ENCODE measurements at regions not wholly inside any gene's neighbourhood (a gene's known extent, or its start where the extent isn't known, plus 50 kb on each side); places are given as distances from the start of the nearest gene placed in this dataset.
"Not testable (repeated sequence)": the region's sequence is repeated elsewhere in the genome, so short reads cannot be mapped to it uniquely, and the experiment has no call there.

DNA sequence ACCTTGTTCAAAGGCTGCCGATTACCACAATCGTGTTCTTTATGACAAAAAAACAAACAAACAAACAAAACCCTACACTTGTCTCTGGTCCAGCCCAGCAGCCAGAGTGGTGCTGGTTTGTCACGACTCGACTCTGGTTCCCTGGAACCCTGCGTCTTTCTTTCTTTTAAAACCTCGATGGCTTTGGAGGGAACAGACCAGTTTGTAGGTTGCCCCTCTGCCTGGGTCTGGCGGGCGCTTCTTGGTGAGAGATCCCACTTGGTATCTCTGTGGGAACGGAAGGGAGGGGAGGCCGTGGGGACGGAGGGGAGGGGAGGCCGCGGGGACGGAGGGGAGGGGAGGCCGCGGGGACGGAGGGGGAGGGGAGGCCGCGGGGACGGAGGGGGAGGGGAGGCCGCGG lies 176.2 kb upstream of the ZNF469 start:
- H3K4me3 ChIP-seq; ATAC-seq; H3K4me1 ChIP-seq; DNase-seq; H3K27ac ChIP-seq; H3K9me3 ChIP-seq; H3K27me3 ChIP-seq; intact Hi-C loops (cut with DNase I); H3K36me3 ChIP-seq: not testable (repeated sequence)
- WGBS, 4 donors = 84 to 96% (median 92%) methylated on average over 8 to 14 of the region's 22 CpGs

DNA sequence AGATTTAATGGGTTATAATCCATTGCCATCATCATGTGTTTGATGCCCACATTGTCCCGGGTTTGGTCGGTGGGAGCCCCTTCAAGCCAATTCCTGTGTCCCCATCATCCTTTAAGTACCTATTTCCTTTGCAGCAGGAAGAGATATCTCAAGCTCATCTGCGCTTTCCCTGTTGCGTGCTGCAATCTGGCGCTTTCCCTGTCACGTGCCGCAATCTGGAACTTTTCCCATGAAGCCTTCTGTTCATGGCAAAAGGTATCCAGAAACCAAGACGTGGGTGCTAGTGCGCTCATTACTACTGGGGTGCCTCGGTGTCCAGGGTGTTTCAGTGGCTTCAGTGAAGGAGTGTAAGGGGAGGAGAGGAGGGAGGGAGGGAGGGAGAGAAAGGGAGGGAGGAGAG lies 174.6 kb upstream of the ZNF469 start:
- Histone ChIP-seq H3K9me3 (peaks cover 0 to 8% (median 4%) of the 10 kb centered on the region in 12 donors), H3K27me3 (no peaks in the 10 kb centered on the region), H3K4me3 (no peak overlapping the region), H3K36me3 (no peaks in the 10 kb centered on the region), H3K27ac (no peak overlapping the region), H3K4me1 (no peaks in the 10 kb centered on the region)
- TF ChIP-seq POLR2A (IDR thresholded peaks at IDR 0.05) = no peak
- TF ChIP-seq, protein P1, sequence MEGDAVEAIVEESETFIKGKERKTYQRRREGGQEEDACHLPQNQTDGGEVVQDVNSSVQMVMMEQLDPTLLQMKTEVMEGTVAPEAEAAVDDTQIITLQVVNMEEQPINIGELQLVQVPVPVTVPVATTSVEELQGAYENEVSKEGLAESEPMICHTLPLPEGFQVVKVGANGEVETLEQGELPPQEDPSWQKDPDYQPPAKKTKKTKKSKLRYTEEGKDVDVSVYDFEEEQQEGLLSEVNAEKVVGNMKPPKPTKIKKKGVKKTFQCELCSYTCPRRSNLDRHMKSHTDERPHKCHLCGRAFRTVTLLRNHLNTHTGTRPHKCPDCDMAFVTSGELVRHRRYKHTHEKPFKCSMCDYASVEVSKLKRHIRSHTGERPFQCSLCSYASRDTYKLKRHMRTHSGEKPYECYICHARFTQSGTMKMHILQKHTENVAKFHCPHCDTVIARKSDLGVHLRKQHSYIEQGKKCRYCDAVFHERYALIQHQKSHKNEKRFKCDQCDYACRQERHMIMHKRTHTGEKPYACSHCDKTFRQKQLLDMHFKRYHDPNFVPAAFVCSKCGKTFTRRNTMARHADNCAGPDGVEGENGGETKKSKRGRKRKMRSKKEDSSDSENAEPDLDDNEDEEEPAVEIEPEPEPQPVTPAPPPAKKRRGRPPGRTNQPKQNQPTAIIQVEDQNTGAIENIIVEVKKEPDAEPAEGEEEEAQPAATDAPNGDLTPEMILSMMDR (IDR thresholded peaks at IDR 0.05) = no peak
- DNase-seq = no peak
- intact Hi-C loops (cut with DNase I) = no loop called here
- WGBS, 4 donors = 66 to 89% (median 75%) methylated on average over 10 of the region's 10 CpGs
- no peak for ATAC-seq

DNA sequence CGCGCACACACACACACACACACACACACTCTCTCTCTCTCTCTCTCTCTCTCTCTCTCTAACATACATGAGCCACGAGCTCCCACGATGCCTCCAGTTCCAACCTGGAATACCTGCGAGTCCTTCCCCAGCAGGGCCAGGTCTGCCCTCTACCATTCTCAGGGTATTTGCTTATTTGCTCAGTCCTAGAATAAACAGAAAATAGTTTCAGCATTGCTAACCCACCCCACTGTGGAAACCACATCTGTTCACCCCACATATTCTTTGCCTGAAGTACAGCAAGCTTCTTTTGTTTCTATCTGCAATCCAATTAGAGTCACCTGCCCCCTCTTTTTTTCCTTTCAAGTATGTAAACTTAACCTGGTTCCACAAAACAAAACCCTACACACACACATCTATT lies 174.0 kb upstream of the ZNF469 start:
- H3K4me3 ChIP-seq; H3K36me3 ChIP-seq; DNase-seq; H3K9me3 ChIP-seq; intact Hi-C loops (cut with DNase I); ATAC-seq; H3K27me3 ChIP-seq; H3K27ac ChIP-seq; H3K4me1 ChIP-seq: not testable (repeated sequence)
- WGBS, 4 donors = 0 to 63% (median 57%) methylated on average over 2 to 5 of the region's 5 CpGs

DNA sequence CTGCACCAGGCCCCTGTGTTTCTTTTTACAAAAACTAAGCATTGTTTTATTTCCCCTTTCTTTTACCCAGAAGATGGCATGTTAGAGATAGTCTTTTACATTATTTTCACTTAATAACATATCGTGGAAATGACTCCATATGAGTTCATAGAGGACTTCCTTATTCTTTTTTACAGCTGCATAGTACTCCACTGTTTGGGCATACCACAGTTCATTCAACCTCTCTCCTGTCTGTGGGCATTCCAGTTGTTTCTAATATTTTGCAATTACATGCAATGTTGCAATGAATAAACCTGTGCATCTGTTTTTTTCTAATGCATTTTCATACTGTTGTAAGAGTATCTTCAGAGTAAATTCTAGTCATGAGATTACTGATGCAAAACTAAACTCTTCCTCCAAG lies 173.2 kb upstream of the ZNF469 start:
- H3K9me3 ChIP-seq; H3K4me1 ChIP-seq; intact Hi-C loops (cut with DNase I); DNase-seq; H3K27me3 ChIP-seq; H3K36me3 ChIP-seq; ATAC-seq; H3K4me3 ChIP-seq; H3K27ac ChIP-seq: not testable (repeated sequence)
- 73 to 85% (median 83%) methylated on average over 1 of the region's 1 CpG for WGBS, 4 donors

DNA sequence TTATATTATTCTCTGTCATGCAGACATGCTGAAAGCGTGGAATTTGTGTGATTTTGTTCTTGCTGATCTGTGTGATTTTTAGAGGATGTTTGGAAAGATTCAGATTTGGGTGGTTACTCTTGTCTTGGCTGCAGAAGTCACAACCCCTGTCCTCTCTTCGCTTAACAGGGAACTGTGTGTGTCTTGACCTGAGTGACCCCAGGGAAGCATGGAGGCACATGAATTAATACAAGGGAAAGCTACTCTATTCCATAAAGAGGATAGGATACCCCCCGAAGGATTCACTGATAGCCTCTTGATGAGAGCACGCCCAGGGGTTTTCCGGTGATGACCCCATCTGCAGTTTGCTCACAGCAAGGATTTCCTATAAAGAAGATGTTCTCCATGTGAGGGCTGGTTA lies 168.8 kb upstream of the ZNF469 start:
- H3K4me1 ChIP-seq; H3K27me3 ChIP-seq; ATAC-seq; H3K27ac ChIP-seq; intact Hi-C loops (cut with DNase I); H3K4me3 ChIP-seq; DNase-seq; H3K36me3 ChIP-seq: not testable (repeated sequence)
- 72 to 82% (median 80%) methylated on average over 3 to 4 of the region's 5 CpGs for WGBS, 4 donors
- H3K9me3 ChIP-seq = peaks cover 0 to 20% (median 5%) of the 10 kb centered on the region in 12 donors

DNA sequence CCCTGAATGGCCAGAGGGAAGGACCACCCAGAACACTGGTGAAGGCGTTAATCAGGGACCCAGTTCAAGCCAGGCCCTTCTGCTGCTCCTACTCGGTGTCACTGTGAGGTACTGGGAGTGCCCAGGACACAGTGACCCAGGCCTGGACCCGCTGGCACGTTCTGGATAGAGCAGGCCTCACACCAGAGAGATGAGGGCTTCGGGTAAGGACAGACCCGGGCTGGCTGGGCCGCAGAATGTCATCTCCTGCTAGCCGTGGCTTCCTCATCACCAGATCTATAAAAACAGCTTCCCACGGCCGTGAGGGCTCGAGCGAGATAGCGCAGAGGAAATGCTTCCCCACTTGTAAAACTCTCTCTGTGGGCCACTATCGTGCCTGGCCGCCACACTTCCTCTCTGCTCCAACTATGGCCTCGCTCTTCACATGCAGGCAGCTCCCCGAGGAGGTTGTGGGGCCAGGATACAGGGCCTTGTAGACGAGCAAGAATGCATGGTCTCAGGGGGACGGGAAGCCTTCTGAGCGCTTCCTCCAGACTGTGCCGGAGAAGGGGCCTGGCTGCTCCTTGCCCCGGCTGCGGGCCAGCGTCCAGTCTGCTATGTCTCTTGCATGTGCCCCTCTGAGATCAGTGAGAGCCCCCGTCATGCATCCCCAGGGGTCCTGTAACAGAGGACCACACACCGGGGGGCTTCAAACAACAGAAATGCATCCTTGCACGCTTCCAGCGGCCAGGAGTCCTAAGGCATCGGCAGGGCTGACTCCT lies 161.6 kb upstream of the ZNF469 start:
- intact Hi-C loops (cut with DNase I); H3K4me1 ChIP-seq; H3K36me3 ChIP-seq; H3K27me3 ChIP-seq; H3K4me3 ChIP-seq: not testable (repeated sequence)
- peaks cover 0 to 11% (median 0%) of the 10 kb centered on the region in 12 donors for H3K9me3 ChIP-seq
- H3K27ac ChIP-seq = peak overlapping the region in 7 of 12 donors; percentile 27 to 65 (median 44)
- ATAC-seq (peak; percentile 48 to 86 (median 66)), DNase-seq (peak in 3 of 5 donors; percentile 46 to 66 (median 49))
- WGBS, 4 donors = 47 to 51% (median 51%) methylated on average over 16 to 29 of the region's 29 CpGs

DNA sequence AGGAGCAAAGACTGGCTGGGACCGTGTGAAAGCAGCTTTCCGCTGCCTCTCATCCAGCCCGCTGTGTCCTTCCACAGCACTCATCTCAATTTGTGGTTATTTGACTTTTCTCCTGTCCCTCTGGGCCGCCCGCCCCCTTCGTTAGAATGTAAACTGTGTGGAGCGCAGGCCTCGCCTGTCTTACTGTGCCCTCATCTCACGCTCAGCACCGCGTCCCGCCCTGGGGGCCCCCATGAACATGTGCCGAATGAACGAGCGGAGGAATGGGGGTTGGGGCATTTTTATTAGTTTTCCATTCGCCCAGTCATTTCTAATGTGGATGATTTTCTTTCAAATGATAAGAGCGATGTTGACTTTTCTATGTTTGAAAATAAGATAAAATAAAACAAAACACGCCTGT lies 159.1 kb upstream of the ZNF469 start:
- H3K4me3 ChIP-seq; H3K4me1 ChIP-seq; H3K27me3 ChIP-seq; H3K36me3 ChIP-seq; ATAC-seq; H3K9me3 ChIP-seq; H3K27ac ChIP-seq; DNase-seq; intact Hi-C loops (cut with DNase I): not testable (repeated sequence)
- WGBS, 4 donors = 80 to 93% (median 88%) methylated on average over 17 to 18 of the region's 18 CpGs

DNA sequence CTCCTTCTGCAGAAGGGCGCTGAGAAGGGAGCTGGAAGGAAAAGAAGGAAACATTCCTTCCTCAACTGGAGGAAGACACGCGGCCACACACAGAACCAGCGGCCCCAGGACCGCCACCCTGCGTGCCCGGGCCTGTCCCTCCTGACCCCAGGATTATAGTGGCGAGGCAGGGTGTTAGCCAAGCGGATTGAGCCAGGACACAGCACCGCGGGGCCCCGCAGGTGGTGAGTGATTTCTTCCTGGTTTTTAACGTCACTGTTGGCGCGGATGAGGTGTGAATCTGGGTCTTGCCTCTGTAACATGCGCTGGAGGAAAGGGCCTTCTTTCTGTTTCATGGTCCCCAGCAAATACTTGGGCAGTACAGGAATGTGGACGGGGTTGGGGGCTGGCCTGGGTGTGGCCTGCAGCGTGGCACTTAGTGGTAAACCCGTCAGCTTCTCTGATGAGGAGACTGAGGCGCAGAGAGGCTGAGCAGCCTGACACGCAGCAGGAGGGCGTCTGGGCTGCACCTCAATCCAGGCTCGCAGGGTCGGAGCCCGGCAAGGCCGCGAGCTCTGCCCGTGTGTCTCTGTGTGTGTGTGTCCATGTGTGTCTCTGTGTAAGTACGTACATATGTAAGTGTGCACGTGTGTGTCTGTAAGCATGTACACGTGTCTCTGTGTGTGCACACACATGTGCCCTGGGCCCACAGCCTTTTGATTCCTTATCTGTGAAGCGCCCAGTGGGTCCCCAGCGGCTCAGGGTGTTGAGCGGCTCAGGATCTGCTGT lies 158.4 kb upstream of the ZNF469 start:
- H3K9me3 ChIP-seq; DNase-seq; H3K4me1 ChIP-seq; H3K27ac ChIP-seq; H3K27me3 ChIP-seq; H3K4me3 ChIP-seq; intact Hi-C loops (cut with DNase I); ATAC-seq; H3K36me3 ChIP-seq: not testable (repeated sequence)
- 79 to 88% (median 85%) methylated on average over 20 to 34 of the region's 34 CpGs for WGBS, 4 donors

DNA sequence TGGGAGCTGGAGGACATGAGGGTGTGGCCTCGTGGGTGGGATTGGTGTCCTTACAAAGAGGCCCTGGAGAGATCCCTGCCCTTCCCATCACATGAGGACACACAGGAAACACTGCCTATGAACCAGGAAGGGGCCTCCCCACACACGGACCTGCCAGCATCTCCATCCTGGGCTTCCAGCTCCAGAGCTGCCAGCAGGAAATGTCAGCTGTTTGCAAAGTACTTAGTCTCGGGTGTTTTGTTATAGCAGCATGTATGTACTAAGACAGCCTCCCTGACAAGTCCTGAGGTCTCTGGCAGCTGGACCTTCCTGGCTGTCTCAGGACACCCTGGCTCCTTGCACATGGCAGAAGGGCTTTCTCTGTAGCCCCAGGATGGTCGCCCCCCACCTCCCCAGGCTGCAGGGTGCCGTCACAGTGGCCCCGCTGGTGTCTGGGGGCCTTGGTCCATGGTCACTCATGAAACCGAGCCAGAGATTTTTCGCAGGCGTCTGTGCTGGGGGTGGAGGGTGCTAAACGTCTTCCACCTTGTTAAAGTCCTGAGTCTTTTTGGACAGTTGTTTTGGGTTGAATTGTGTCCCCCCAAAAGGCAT lies 157.0 kb upstream of the ZNF469 start:
- H3K9me3 ChIP-seq; DNase-seq; H3K36me3 ChIP-seq; ATAC-seq; H3K4me1 ChIP-seq; H3K4me3 ChIP-seq; H3K27me3 ChIP-seq; intact Hi-C loops (cut with DNase I); H3K27ac ChIP-seq: not testable (repeated sequence)
- 82 to 89% (median 86%) methylated on average over 7 to 10 of the region's 10 CpGs for WGBS, 4 donors

DNA sequence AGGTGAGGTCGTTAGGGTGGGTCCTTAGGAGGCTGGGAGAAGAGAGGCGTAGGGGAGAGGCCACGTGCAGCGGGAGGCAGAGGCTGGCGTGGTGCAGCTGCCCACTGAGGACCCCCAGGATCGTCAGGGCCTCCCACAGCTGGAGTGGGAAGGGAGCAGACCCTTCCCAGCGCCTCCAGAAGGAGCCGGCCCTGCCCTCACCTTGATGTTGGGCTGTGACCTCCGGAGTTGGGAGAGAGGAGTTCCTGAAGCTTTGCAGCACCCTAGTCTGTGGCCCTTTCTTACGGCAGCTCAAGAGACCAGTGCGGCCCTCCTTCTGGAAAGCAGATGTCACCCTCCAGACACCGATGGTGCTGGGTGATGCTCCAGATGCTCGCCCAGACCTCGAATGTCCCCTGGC lies 156.5 kb upstream of the ZNF469 start:
- H3K27ac ChIP-seq; H3K36me3 ChIP-seq; H3K4me1 ChIP-seq; H3K27me3 ChIP-seq; ATAC-seq; H3K9me3 ChIP-seq; H3K4me3 ChIP-seq; intact Hi-C loops (cut with DNase I); DNase-seq: not testable (repeated sequence)
- 90 to 98% (median 94%) methylated on average over 12 to 14 of the region's 14 CpGs for WGBS, 4 donors
